HG03175 (cell line): ENCODE measurements at regions not wholly inside any gene's neighbourhood (a gene's known extent, or its start where the extent isn't known, plus 50 kb on each side); places are given as distances from the start of the nearest gene placed in this dataset.

ENCODE experiments used
- ATAC-seq: cut with Tn5 transposase; IDR thresholded peaks from one replicate; pipeline ENCODE4 v1.9.1; 2021; ENCODE audit warnings: mild to moderate bottlenecking, moderate library complexity; ENCODE audit not compliant: unreplicated experiment

GRCh38 chr4:141575884-141576283 lies 60.5 kb upstream of the IL15 start:
- no peak for ATAC-seq

GRCh38 chr4:141576585-141577110 lies 59.7 kb upstream of the IL15 start:
- no peak for ATAC-seq

GRCh38 chr4:141578451-141578850 lies 57.9 kb upstream of the IL15 start:
- no peak for ATAC-seq

GRCh38 chr4:141580523-141580922 lies 55.9 kb upstream of the IL15 start:
- ATAC-seq: no peak
